IMR-90 (cell line): ENCODE measurements at regions not wholly inside any gene's neighbourhood (a gene's known extent, or its start where the extent isn't known, plus 50 kb on each side); places are given as distances from the start of the nearest gene placed in this dataset.

Experiments
- ATAC-seq: fragments of 200-7000 bp; cut with Tn5 transposase; 2 replicates; pipeline ENCODE4 v1.9.1; 2020; ENCODE audit warnings: low read depth, mild to moderate bottlenecking, moderate library complexity
- BruUV-seq: library from RNA; stranded (reverse); fragments of 400-500 nt; replicated peaks from 2 replicates; lab custom pipeline; 2021; lab: Mats Ljungman, UMichigan
- CTCF ChIA-PET: fragments of 300-600 bp; formaldehyde crosslinking; extraction: SDS; loops from one replicate; lab custom pipeline; 2021; ENCODE audit warnings: antibody characterized with exemption; lab: Yijun Ruan, JAX
- POLR2A ChIA-PET: fragments of 300-600 bp; sonication (Branson Sonifier 250); formaldehyde crosslinking; loops from one replicate; lab custom pipeline; 2022; ENCODE audit warnings: antibody characterized with exemption; ENCODE audit not compliant: unreplicated experiment; lab: Charles Lee
- DNase-seq: peaks from one replicate; pipeline ENCODE4 v3.0.0; 2013
- H2AFZ ChIP-seq: replicated peaks from 2 replicates; pipeline ENCODE3; 2013; ENCODE audit warnings: low read length, mild to moderate bottlenecking; ENCODE audit not compliant: poor library complexity
- H2AK5ac ChIP-seq: 2 replicates; pipeline ENCODE4 v1.6.1; 2013; ENCODE audit warnings: low read depth, low read length, inconsistent platforms
- H2AK9ac ChIP-seq: replicated peaks from 2 replicates; pipeline ENCODE3; 2013; ENCODE audit warnings: mild to moderate bottlenecking, low read depth, low read length, moderate library complexity; ENCODE audit not compliant: poor library complexity
- H2BK120ac ChIP-seq: 2 replicates; pipeline ENCODE4 v1.6.1; 2013; ENCODE audit warnings: low read depth, low read length, inconsistent platforms
- H2BK15ac ChIP-seq: 3 replicates; pipeline ENCODE4 v1.6.1; 2013; ENCODE audit warnings: low read depth, low read length, inconsistent platforms
- H2BK20ac ChIP-seq: 2 replicates; pipeline ENCODE4 v1.6.1; 2013; ENCODE audit warnings: low read depth, mild to moderate bottlenecking, inconsistent platforms, low read length, moderate library complexity
- H2BK5ac ChIP-seq: 2 replicates; pipeline ENCODE4 v1.6.1; 2013; ENCODE audit warnings: mild to moderate bottlenecking, low read depth, low read length, inconsistent platforms; ENCODE audit not compliant: poor library complexity, severe bottlenecking
- H3K14ac ChIP-seq: replicated peaks from 2 replicates; pipeline ENCODE4 v1.6.1; 2013; ENCODE audit warnings: low read depth, low read length, inconsistent platforms
- H3K18ac ChIP-seq: 2 replicates; pipeline ENCODE4 v1.6.1; 2013; ENCODE audit warnings: low read depth, low read length, control low read depth
- H3K23ac ChIP-seq: 2 replicates; pipeline ENCODE4 v1.6.1; 2013; ENCODE audit warnings: low read depth, low read length, inconsistent platforms
- H3K27ac ChIP-seq: 2 replicates; pipeline ENCODE4 v1.5.1; 2013; ENCODE audit warnings: mild to moderate bottlenecking, control low read depth, low read length; ENCODE audit not compliant: insufficient read depth
- H3K27me3 ChIP-seq: 2 replicates; pipeline ENCODE4 v1.6.1; 2013; ENCODE audit warnings: low read length; ENCODE audit not compliant: control insufficient read depth, insufficient read depth
- H3K36me3 ChIP-seq: 2 replicates; pipeline ENCODE4 v1.6.1; 2013; ENCODE audit warnings: low read length, mixed read lengths; ENCODE audit not compliant: control insufficient read depth, insufficient read depth
- H3K4ac ChIP-seq: 2 replicates; pipeline ENCODE4 v1.6.1; 2013; ENCODE audit warnings: low read depth, low read length, inconsistent platforms
- H3K4me1 ChIP-seq: 2 replicates; pipeline ENCODE4 v1.6.1; 2013; ENCODE audit warnings: low read length, mixed read lengths; ENCODE audit not compliant: control insufficient read depth, insufficient read depth
- H3K4me2 ChIP-seq: 2 replicates; pipeline ENCODE4 v1.6.1; 2013; ENCODE audit warnings: low read depth, mild to moderate bottlenecking, control low read depth, low read length, moderate library complexity
- H3K4me3 ChIP-seq: 2 replicates; pipeline ENCODE4 v1.5.1; 2013; ENCODE audit warnings: low read depth, mild to moderate bottlenecking, control low read depth, low read length, moderate library complexity; ENCODE audit not compliant: insufficient read depth
- H3K56ac ChIP-seq: 2 replicates; pipeline ENCODE4 v1.6.1; 2013; ENCODE audit warnings: low read length, inconsistent platforms; ENCODE audit not compliant: insufficient read depth; ENCODE audit errors: extremely low read depth
- H3K79me1 ChIP-seq, 2 experiments: 2 replicates each; pipeline ENCODE4 v1.6.1; 2013; ENCODE audit warnings: low read length in 2 of 2, inconsistent platforms in 1 of 2, low read depth in 1 of 2
- H3K9ac ChIP-seq: 2 replicates; pipeline ENCODE4 v1.6.1; 2013; ENCODE audit warnings: low read depth, low read length, control low read depth
- H3K9me1 ChIP-seq: 2 replicates; pipeline ENCODE4 v1.6.1; 2013; ENCODE audit warnings: low read length, inconsistent platforms; ENCODE audit not compliant: insufficient read depth
- H3K9me3 ChIP-seq: 2 replicates; pipeline ENCODE4 v1.6.1; 2013; ENCODE audit warnings: low read length; ENCODE audit not compliant: control insufficient read depth, insufficient read depth
- H4K20me1 ChIP-seq: 2 replicates; pipeline ENCODE4 v1.6.1; 2013; ENCODE audit warnings: low read length, inconsistent platforms; ENCODE audit not compliant: insufficient read depth
- H4K5ac ChIP-seq: 2 replicates; pipeline ENCODE4 v1.6.1; 2013; ENCODE audit warnings: mild to moderate bottlenecking, low read depth, low read length, control low read depth
- H4K8ac ChIP-seq, 2 experiments: 2 replicates each; pipeline ENCODE4 v1.6.1; 2013; ENCODE audit warnings: low read depth in 2 of 2, low read length in 2 of 2, control low read depth in 1 of 2, inconsistent platforms in 1 of 2
- H4K91ac ChIP-seq: 2 replicates; pipeline ENCODE4 v1.6.1; 2013; ENCODE audit warnings: low read depth, low read length, inconsistent platforms; ENCODE audit not compliant: insufficient read depth
- BHLHE40 ChIP-seq: fragments of 150-350 bp; IDR thresholded peaks from 2 replicates; pipeline ENCODE4 v1.6.1; 2016; ENCODE audit warnings: mild to moderate bottlenecking, low read depth, low read length
- CEBPB ChIP-seq: IDR thresholded peaks from 2 replicates; pipeline ENCODE4 v1.6.1; 2012; ENCODE audit warnings: low read depth, low read length, improper control_type of control experiment
- CHD1 ChIP-seq: IDR thresholded peaks from 2 replicates; pipeline ENCODE4 v1.6.1; 2012; ENCODE audit warnings: low read depth, low read length, improper control_type of control experiment
- CTCF ChIP-seq: conservative IDR thresholded peaks from 2 replicates; pipeline ENCODE4 v1.5.1; 2012; ENCODE audit warnings: mild to moderate bottlenecking, low read depth, low read length, improper control_type of control experiment
- ELK1 ChIP-seq: fragments of 150-350 bp; IDR thresholded peaks from 2 replicates; pipeline ENCODE4 v1.6.1; 2016; ENCODE audit warnings: low read depth, mild to moderate bottlenecking, low read length, moderate library complexity, borderline replicate concordance
- FOS ChIP-seq: fragments of 150-350 bp; IDR thresholded peaks from 2 replicates; pipeline ENCODE4 v1.6.1; 2016; ENCODE audit warnings: low read depth, low read length
- MAFK ChIP-seq: IDR thresholded peaks from 2 replicates; pipeline ENCODE4 v1.6.1; 2012; ENCODE audit warnings: low read depth, low read length, improper control_type of control experiment
- MAZ ChIP-seq: IDR thresholded peaks from 2 replicates; pipeline ENCODE4 v1.6.1; 2012; ENCODE audit warnings: low read depth, mild to moderate bottlenecking, low read length, improper control_type of control experiment, moderate library complexity, borderline replicate concordance
- MXI1 ChIP-seq: IDR thresholded peaks from 2 replicates; pipeline ENCODE4 v1.6.1; 2012; ENCODE audit warnings: low read depth, mild to moderate bottlenecking, low read length, moderate library complexity, borderline replicate concordance
- NFE2L2 ChIP-seq: fragments of 150-350 bp; IDR thresholded peaks from 2 replicates; pipeline ENCODE4 v1.6.1; 2016; ENCODE audit warnings: low read depth, mild to moderate bottlenecking, low read length
- POLR2A ChIP-seq: IDR thresholded peaks from 2 replicates; pipeline ENCODE4 v1.6.1; 2012; ENCODE audit warnings: mild to moderate bottlenecking, low read depth, low read length
- RAD21 ChIP-seq: IDR thresholded peaks from 2 replicates; pipeline ENCODE4 v1.6.1; 2012; ENCODE audit warnings: low read length, improper control_type of control experiment
- RCOR1 ChIP-seq: IDR thresholded peaks from 2 replicates; pipeline ENCODE4 v1.6.1; 2012; ENCODE audit warnings: mild to moderate bottlenecking, low read length, improper control_type of control experiment; ENCODE audit not compliant: insufficient replicate concordance
- SMC3 ChIP-seq: fragments of 150-350 bp; IDR thresholded peaks from 2 replicates; pipeline ENCODE4 v1.6.1; 2016; ENCODE audit warnings: low read depth, mild to moderate bottlenecking, antibody characterized with exemption, low read length, moderate library complexity
- USF2 ChIP-seq: fragments of 150-350 bp; IDR thresholded peaks from 2 replicates; pipeline ENCODE4 v1.6.1; 2017; ENCODE audit warnings: mild to moderate bottlenecking, antibody characterized with exemption, low read length, low read depth
- WGBS, 2 experiments: methylation state at CpG; one replicate each; pipeline versions ENCODE4 v1.1.5 to v1.1.7; 2013; ENCODE audit warnings: missing lambda C conversion rate in 2 of 2; ENCODE audit not compliant: insufficient read length in 1 of 2; ENCODE audit errors: extremely low coverage in 2 of 2; 5-methylcytosine and 5-hydroxymethylcytosine counted together
- dilution Hi-C: fragments of 300-500 bp; cut with HindIII; formaldehyde crosslinking; loops from one replicate; pipeline ENCODE4 v1.14.3; 2018; ENCODE audit warnings: low sequenced_read_pairs; ENCODE audit not compliant: unreplicated experiment
- in situ Hi-C: fragments of 300-500 bp; cut with MboI; formaldehyde crosslinking; loops from 3 replicates; pipeline ENCODE4 v1.14.3; 2019; ENCODE audit warnings: low sequenced_read_pairs, inconsistent platforms, mixed read lengths
- intact Hi-C: fragments of 100-400 bp; cut with micrococcal nuclease; formaldehyde crosslinking; loops from 2 replicates; pipeline ENCODE4 v1.10.0; 2022

DNA sequence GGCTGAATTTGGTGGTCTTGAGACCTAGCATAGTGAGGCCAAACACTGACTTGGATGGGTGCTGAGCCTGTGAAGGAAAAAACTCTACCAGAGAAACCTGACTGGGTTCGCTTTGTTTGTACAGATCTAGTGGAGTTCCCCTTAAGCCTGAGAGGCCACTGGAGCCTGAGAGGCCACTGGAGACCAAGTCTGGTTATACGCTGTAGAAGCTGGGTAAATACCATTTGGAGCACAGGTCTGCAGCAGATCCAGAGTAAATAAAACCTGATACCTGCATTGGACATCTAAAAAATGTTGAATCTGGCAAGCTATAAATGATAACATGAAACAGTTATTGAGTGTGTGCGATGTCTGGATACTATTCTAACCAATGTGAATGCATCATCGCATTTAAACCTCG lies 104.3 kb upstream of the IGSF1 start:
- no peak overlapping the region for H4K91ac ChIP-seq
- H3K4ac ChIP-seq, result no peak overlapping the region
- ChIA-PET POLR2A (no interaction called here), CTCF (no interaction called here)
- H2BK20ac ChIP-seq, result no peak overlapping the region
- BruUV-seq, result no TSS peak
- H3K14ac ChIP-seq, result no peak overlapping the region
- no peak overlapping the region for H4K5ac ChIP-seq
- no peak overlapping the region for H2AFZ ChIP-seq
- DNase-seq (no peak), ATAC-seq (no peak)
- H2BK15ac ChIP-seq, result no peak overlapping the region
- no peak overlapping the region for H2BK120ac ChIP-seq
- no peak overlapping the region for H3K23ac ChIP-seq
- in situ Hi-C loops (no loop called here), intact Hi-C loops (no loop called here), dilution Hi-C loops (no loop called here)
- WGBS, 2 experiments, result 67% methylated on average over 1 of the region's 5 CpGs; no CpG with 5 or more reads in 1 of the 2 experiments
- H3K27ac ChIP-seq, result no peak overlapping the region
- H3K4me3 ChIP-seq, result no peak overlapping the region
- H3K56ac ChIP-seq, result no peak overlapping the region
- H3K79me1 ChIP-seq, result no peaks in the 10 kb centered on the region
- H4K20me1 ChIP-seq, result no peaks in the 10 kb centered on the region
- no peaks in the 10 kb centered on the region for H3K9me1 ChIP-seq
- H2AK5ac ChIP-seq, result no peak overlapping the region
- no peaks in the 10 kb centered on the region for H3K4me1 ChIP-seq
- H3K27me3 ChIP-seq, result no peaks in the 10 kb centered on the region; the same call in 1 of the 2 replicates
- H2BK5ac ChIP-seq, result no peak overlapping the region
- no peak overlapping the region for H3K4me2 ChIP-seq
- TF ChIP-seq FOS (no peak), NFE2L2 (no peak), MAZ (no peak), RCOR1 (no peak), POLR2A (no peak), CHD1 (no peak), SMC3 (no peak), CTCF (no peak), MXI1 (no peak), USF2 (no peak), CEBPB (no peak), BHLHE40 (no peak), ELK1 (no peak), MAFK (no peak), RAD21 (no peak)
- peaks cover 6% of the 10 kb centered on the region; the same call in 1 of the 2 replicates for H3K9me3 ChIP-seq
- no peak overlapping the region for H4K8ac ChIP-seq
- H2AK9ac ChIP-seq, result no peak overlapping the region
- no peaks in the 10 kb centered on the region for H3K36me3 ChIP-seq
- H3K9ac ChIP-seq, result no peak overlapping the region
- H3K18ac ChIP-seq, result no peak overlapping the region
